Testis (tissue), 2 donors: ENCODE measurements at regions not wholly inside any gene's neighbourhood (a gene's known extent, or its start where the extent isn't known, plus 50 kb on each side); places are given as distances from the start of the nearest gene placed in this dataset.

ENCODE experiments used
- DNase-seq: peaks from one replicate; pipeline ENCODE4 v3.0.0-alpha.2; 2019
- H3K27ac ChIP-seq, 2 donors: fragments of 200-600 bp; sonication (generic); one replicate each; pipeline ENCODE4 v1.5.1; 2019
- H3K27me3 ChIP-seq: fragments of 200-600 bp; sonication (generic); one replicate; pipeline ENCODE4 v1.5.1; 2019
- H3K36me3 ChIP-seq: fragments of 200-600 bp; sonication (generic); one replicate; pipeline ENCODE4 v1.5.1; 2017; ENCODE audit warnings: low read depth; ENCODE audit errors: missing control alignments
- H3K4me1 ChIP-seq: fragments of 200-600 bp; sonication (generic); one replicate; pipeline ENCODE4 v1.5.1; 2019
- H3K4me3 ChIP-seq, 2 donors: fragments of 200-600 bp; sonication (generic); one replicate each; pipeline ENCODE4 v1.5.1; 2017 to 2019
- H3K9me3 ChIP-seq: fragments of 200-600 bp; sonication (generic); one replicate; pipeline ENCODE4 v1.5.1; 2017
- POLR2A ChIP-seq: fragments of 450-650 bp; IDR thresholded peaks from one replicate; pipeline ENCODE4 v1.6.1; 2017; ENCODE audit warnings: antibody characterized with exemption, mild to moderate bottlenecking, moderate library complexity
- WGBS, 2 donors: methylation state at CpG; one replicate each; pipeline ENCODE4 v1.1.5; 2018; 5-methylcytosine and 5-hydroxymethylcytosine counted together
- intact Hi-C: fragments of 100-400 bp; cut with DNase I; formaldehyde crosslinking; loops from one replicate; pipeline ENCODE4 v1.15.1; 2023; ENCODE audit warnings: low total_unique reads
- TF ChIP-seq, protein P1 (sequence below), 3 experiments: fragments of 450-650 bp in 2 of 3; fragments of 200-600 bp in 1 of 3; sonication (generic) in 1 of 3; IDR thresholded peaks; one replicate each; pipeline ENCODE4 v1.5.1; 2016 to 2019; ENCODE audit warnings: antibody characterized with exemption in 3 of 3, mild to moderate bottlenecking in 2 of 3, moderate library complexity in 1 of 3

- H3K4me3 ChIP-seq = no peak overlapping the region
- H3K4me1 ChIP-seq = peaks cover 2% of the 10 kb centered on the region
- no peak for DNase-seq
- H3K27me3 ChIP-seq = no peaks in the 10 kb centered on the region
- no peaks in the 10 kb centered on the region for H3K36me3 ChIP-seq
- no peaks in the 10 kb centered on the region for H3K9me3 ChIP-seq
- 33 to 43% methylated on average over 4 of the region's 4 CpGs for WGBS, 2 donors
- TF ChIP-seq, protein P1, sequence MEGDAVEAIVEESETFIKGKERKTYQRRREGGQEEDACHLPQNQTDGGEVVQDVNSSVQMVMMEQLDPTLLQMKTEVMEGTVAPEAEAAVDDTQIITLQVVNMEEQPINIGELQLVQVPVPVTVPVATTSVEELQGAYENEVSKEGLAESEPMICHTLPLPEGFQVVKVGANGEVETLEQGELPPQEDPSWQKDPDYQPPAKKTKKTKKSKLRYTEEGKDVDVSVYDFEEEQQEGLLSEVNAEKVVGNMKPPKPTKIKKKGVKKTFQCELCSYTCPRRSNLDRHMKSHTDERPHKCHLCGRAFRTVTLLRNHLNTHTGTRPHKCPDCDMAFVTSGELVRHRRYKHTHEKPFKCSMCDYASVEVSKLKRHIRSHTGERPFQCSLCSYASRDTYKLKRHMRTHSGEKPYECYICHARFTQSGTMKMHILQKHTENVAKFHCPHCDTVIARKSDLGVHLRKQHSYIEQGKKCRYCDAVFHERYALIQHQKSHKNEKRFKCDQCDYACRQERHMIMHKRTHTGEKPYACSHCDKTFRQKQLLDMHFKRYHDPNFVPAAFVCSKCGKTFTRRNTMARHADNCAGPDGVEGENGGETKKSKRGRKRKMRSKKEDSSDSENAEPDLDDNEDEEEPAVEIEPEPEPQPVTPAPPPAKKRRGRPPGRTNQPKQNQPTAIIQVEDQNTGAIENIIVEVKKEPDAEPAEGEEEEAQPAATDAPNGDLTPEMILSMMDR (IDR thresholded peaks at IDR 0.05) = no peak
- no peak for TF ChIP-seq POLR2A
- intact Hi-C loops = no loop called here
- H3K27ac ChIP-seq = no peak overlapping the region
Observed at GRCh38 chr11:37110385-37110784, 512.3 kb upstream of the RAG2 start.

DNA sequence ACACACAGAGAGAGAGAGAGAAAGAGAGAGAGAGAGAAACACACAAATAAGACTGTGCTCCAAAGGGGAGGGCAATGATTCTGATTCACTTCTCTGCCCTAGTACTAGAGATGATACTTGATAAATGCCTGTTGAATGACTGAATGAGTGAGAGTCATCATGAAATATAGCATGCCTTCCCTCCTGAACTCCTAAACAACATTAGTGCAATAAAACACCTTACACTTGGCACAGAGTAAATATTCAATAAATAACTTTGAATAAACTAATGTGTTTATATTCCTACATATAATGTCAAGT lies 511.2 kb upstream of the RAG2 start:
- no peaks in the 10 kb centered on the region for H3K36me3 ChIP-seq
- no peak overlapping the region for H3K4me3 ChIP-seq
- no peaks in the 10 kb centered on the region for H3K9me3 ChIP-seq
- no peak overlapping the region for H3K27ac ChIP-seq
- no peaks in the 10 kb centered on the region for H3K27me3 ChIP-seq
- no peak for DNase-seq
- H3K4me1 ChIP-seq = peaks cover 2% of the 10 kb centered on the region
- intact Hi-C loops = no loop called here
- TF ChIP-seq, protein P1 (IDR thresholded peaks at IDR 0.05) = no peak
- no peak for TF ChIP-seq POLR2A

DNA sequence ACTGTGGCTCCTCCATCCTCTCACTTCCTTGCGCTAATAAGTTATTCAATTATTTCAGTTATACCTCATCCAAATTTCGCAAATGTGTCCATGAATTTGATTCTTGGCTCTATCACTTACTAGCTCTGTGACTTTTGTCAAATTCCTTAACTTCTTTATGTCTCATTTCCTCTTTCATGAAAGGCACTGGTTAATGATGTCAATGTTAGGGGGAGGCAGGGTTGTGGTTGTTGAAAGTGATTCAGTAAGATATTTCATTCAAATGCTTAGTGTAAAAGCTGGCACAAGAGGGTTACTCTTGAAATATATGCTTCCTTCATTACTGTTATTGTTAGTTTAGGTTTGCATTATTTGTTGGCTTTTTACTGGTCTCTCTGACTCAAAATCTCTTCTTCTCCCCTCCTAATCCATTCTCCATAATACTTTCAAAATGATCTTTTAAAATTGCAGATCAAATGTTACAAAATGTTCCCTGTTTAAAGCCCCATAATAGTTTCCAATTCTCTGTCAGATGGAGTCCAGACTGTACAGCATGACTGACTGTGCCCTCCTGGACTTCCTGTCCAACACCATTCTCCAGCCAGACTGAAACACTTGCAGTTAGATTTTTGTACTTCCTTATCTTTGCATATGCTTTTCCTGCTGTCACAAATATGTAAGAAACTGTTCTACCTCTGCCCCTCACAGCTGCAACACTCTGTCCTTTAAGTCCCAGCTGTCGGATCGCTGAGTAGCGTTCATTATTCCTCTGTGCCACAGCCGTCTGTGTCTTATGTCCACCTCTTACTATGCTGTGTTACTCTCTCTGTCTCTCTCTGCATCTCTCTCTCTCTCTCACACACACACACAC lies 510.6 kb upstream of the RAG2 start:
- TF ChIP-seq POLR2A = no peak
- TF ChIP-seq, protein P1 (IDR thresholded peaks at IDR 0.05) = no peak
- no peaks in the 10 kb centered on the region for H3K27me3 ChIP-seq
- DNase-seq = no peak
- no peaks in the 10 kb centered on the region for H3K9me3 ChIP-seq
- intact Hi-C loops = no loop called here
- H3K36me3 ChIP-seq = no peaks in the 10 kb centered on the region
- H3K4me1 ChIP-seq = peaks cover 2% of the 10 kb centered on the region
- no peak overlapping the region for H3K27ac ChIP-seq
- 35 to 44% methylated on average over 6 of the region's 6 CpGs for WGBS, 2 donors
- no peak overlapping the region for H3K4me3 ChIP-seq

DNA sequence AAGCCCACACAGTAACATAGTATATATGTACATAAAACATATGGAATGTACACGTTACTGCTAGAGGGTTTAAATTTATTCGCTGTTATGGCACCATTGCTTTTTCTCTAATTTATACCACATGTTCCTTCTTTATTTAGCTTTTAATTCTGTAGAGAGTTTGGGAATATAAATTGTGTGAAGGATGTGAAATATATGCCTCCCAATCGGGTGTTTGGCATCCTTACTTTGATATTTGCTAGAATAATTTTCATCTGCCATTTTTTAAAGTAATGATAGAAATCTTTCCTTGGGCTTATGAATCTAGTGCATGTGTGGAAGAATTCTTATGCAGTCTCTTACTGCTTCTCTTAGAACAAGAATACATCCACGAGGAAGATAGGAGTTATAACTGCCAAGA lies 509.8 kb upstream of the RAG2 start:
- TF ChIP-seq, protein P1 (IDR thresholded peaks at IDR 0.05) = no peak
- TF ChIP-seq POLR2A = no peak

DNA sequence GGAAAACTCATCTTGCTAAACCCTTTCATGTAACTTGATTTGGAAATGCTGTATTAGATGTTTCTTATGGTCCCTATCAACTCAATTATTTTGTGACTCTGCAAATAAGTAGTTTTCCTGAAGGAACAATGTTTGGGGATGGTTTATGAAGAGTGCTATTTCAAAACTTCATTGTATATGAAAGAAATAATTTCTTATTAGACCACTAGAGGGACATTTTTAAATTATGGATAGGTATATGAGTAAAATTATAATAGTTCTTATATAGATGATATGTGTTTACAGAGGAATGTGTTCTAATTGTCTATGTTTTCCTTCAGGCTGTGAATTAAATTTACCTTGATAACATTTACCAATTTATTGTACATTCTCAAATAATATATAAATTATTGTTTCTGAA lies 509.4 kb upstream of the RAG2 start:
- no peak for DNase-seq
- H3K27ac ChIP-seq = no peak overlapping the region
- no peaks in the 10 kb centered on the region for H3K27me3 ChIP-seq
- no peaks in the 10 kb centered on the region for H3K9me3 ChIP-seq
- TF ChIP-seq, protein P1 (IDR thresholded peaks at IDR 0.05) = no peak
- no peak for TF ChIP-seq POLR2A
- H3K36me3 ChIP-seq = no peaks in the 10 kb centered on the region
- peaks cover 2% of the 10 kb centered on the region for H3K4me1 ChIP-seq
- intact Hi-C loops = no loop called here
- no peak overlapping the region for H3K4me3 ChIP-seq

More for the DNA sequence above, 509.8 kb upstream of the RAG2 start:
- peaks cover 2% of the 10 kb centered on the region for H3K4me1 ChIP-seq
- no peak overlapping the region for H3K4me3 ChIP-seq
- no peaks in the 10 kb centered on the region for H3K27me3 ChIP-seq
- no peaks in the 10 kb centered on the region for H3K36me3 ChIP-seq
- no peak overlapping the region for H3K27ac ChIP-seq
- H3K9me3 ChIP-seq = no peaks in the 10 kb centered on the region
- DNase-seq = no peak
- intact Hi-C loops = no loop called here
- 46 to 61% methylated on average over 4 of the region's 4 CpGs for WGBS, 2 donors
